Left cardiac atrium (tissue), 4 donors: ENCODE measurements at regions not wholly inside any gene's neighbourhood (a gene's known extent, or its start where the extent isn't known, plus 50 kb on each side); places are given as distances from the start of the nearest gene placed in this dataset.

Experiments
- ATAC-seq, 2 donors: fragments of 200-7000 bp; cut with Tn5 transposase; one replicate each; pipeline ENCODE4 v1.9.1; 2020; ENCODE audit warnings: mild to moderate bottlenecking in 2 of 2, moderate library complexity in 2 of 2
- DNase-seq: peaks from one replicate; pipeline ENCODE4 v3.0.0-alpha.2; 2020
- intact Hi-C, 2 donors: fragments of 100-400 bp; cut with DNase I; formaldehyde crosslinking; loops; one replicate each; pipeline versions ENCODE4 v1.14.1 to v1.15.1; 2022 to 2023
- donor health status: DM: no; HTN: yes; CAD: no.
- donor health status: DM: no; HTN: yes; CAD: no; lungs with severe emphysema.
- donor health status: DM: yes; HTN: yes; CAD: no.
- donor health status: Dilated cardiomyopathy.

- intact Hi-C loops = no loop called here
- ATAC-seq = no peak
- no peak for DNase-seq
These were observed 619.7 kb downstream of the BRD1 start for GRCh38 chr22:49208004-49208402.

DNA sequence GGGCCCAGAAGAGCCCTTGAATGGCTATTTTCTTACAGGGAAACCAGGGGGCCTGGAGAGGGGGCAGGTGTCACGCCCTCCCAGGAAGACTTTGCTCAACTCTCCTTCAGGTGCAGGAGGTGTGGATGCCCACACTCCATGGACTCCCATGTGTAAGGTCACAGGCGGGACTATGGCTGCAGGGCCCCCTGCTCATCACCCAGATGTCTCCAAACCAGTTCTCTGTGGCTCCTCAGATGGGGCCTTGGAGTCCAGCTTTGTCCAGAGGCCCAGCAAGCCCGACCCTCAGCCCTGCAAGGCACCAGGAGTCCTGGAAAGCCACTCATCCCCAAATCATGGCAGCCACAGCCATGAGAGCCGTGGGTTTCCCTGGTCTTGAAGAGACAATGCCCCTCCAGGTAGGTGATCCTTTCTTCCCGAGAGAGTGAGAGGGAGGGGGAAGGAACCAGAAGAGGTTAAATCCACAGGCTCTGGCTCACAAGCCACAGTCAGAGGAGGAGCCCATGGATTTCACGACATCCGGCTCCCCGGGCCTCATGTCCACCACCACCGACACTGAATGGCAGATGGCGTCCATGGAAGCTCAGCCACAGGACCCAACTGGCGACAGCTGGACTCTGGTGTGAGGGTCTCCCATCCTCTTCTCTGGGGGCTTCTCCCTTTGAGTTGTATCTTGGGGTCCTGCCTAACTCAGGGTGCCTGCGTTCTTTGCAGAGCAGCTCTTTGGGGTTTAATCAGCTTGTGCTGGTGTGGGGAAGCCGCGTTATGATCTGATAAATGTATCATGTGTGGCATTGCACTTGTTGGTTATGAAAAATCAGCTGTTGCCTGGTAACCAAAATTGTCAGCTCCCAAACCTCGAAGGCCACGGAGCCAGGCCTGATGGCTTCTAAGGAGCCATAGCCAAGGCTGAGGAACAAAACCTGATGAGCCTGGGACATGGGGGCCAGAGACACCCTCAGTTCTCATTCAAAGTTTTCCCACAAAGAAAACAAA, 620.4 kb downstream of the BRD1 start:
- intact Hi-C loops = no loop called here
- ATAC-seq = no peak
- no peak for DNase-seq

DNA sequence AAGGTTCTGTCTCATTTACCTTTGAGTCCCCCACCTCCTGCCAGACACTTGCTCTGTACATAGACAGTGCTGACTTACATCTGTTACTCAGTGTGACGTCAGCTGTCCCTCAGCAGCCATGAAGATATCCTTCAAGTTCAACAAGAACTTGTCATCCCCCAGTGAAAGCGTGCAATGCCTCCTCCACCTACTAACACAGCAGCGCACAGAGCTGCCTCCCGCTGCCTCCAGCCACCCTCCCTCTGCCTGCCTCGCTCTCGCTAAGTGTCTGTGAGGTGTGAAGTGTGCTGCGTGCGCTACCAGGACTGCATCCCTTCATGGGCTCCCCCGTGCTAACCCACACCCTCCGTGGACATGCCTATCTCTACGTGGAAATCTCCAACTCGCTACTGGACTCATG, 621.4 kb downstream of the BRD1 start:
- intact Hi-C loops = no loop called here
- no peak for DNase-seq
- ATAC-seq = no peak

GRCh38 chr22:49205483-49205800, 622.2 kb downstream of the BRD1 start:
- no peak for DNase-seq
- no peak for ATAC-seq
- intact Hi-C loops = no loop called here

- no peak for ATAC-seq
- no peak for DNase-seq
- intact Hi-C loops = no loop called here
These were observed 622.8 kb downstream of the BRD1 start for GRCh38 chr22:49204599-49205482.

DNA sequence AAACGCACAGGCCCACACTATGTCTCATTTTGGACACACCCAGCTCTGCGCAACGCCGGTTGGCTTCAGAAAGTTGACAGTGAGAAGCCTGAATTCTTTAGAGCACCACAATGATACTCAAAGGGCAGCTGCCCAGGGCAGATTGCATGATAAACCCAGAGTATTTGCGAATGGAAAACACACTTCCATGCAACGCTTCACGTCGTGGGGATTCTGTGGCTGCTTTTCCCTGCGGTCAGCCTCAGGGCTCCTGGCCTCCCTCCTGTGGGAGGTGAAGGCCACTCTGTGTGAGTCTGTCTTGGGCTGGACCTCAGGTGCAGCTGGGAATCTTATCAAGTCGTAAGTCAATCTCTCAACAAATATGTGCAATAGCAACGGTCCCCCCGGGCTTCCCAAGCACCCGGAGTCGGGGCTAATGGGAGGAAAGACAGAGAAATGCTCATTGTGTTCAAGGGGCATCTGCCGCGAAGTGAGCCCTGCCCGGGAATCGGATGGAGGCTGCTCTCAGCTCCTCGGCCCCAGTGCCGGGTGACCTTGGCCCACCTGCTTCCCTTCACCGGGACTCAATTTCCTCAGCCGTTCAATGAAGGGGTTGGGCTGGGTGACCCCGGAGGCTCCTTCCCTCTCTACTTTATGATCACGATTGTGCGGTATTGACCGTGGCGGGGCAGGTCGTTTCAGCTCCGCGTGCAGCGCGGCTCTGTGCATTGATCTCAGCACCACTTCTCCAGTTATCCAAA, 623.6 kb downstream of the BRD1 start:
- intact Hi-C loops = no loop called here
- DNase-seq = no peak
- ATAC-seq = no peak

DNA sequence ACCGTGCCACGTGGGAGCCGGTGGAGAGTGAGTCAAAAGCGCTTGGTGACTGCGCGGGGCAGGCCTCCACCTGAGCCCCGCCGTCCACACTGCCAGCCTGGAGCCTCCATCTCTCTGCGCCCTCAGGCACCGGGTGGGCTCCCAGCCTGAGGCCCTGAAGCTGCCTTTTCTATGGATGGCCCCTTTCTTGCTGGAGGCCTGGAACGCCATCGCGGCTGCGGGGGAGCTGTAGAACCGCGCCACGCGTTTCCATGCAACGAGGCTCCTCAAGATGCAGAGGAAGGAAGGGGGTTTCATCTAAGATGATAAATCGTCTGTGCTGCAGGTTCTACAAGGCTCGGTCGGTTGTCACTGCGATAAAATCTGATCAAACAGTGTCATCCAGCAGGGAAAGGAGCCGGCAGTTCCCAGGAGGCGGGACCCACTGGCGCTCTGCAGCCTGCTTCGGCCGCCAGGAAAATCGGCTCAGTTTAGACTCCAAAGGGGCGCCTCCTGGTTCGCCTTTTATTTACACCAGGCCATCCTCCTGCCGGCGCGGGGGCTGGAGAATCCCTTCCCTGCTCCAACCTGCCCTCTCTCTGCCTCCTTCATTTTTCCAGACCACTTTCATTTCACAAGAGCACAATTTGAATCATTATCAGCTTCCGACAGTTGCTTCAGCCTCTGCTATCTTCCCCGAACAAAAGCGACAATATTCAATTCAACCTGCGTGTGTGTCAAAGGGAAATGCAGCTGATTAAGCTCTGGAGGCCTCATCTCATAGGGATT, 624.4 kb downstream of the BRD1 start:
- intact Hi-C loops = no loop called here
- no peak for ATAC-seq
- DNase-seq = no peak

DNA sequence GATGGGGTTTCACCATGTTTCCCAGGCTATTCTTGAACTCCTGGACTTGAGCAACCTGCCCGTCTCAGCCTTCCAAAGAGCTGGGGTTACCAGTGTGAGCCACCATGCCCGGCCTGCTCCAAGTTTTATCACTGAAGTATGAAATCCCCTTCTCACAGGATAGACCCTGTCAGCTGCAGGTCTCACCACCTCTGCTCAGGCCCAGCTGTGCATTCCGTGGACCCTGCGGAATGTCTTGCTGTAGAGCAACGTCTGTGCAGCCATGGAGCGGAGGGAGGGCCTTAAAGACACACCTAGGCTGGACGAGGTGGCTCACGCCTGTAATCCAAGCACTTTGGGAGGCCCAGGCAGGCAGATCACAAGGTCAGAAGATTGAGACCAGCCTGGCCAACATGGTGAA, 625.4 kb downstream of the BRD1 start:
- intact Hi-C loops = no loop called here
- ATAC-seq = no peak
- no peak for DNase-seq

DNA sequence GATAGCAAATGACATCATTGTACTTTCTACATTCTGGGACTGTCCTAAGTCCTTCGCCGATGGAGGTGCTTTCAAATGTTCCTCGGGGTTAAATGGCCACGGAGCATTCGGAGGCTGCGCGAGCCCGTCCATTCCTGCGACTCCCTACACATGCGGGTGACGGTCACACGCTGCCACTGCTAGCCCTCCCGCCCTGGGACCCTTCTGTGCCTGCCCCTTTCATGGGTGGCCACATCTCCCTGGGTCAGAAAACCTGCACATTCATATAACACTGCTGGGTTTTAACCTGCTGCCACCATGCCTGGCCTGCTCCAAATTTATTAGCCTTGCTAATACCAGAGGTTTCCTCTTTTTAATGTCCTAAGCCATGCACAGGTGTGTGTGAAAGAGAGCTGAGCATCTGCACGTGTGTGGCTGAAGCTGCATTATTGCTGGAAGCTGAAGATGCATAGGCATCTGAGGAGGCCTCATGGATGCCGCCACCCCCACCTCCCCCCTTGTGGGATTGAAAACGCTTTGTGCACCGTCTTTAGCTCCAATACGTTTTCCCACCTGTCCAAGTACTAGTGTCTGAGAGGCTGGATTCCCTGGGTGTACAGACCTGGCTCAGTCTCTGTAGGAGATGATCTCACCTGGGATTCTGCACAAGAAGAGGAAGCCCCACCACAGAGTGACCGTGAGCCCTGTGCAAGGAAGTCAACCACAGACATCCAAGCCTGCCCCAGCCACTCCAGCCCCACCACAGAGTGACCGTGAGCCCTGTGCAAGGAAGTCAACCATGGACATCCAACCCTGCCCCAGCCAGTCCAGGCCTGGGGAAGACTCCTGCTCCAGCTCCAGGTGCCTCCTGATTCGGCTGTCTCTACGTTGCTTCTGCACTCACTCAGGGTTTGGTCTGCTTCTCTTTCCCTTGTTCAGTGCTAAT, 626.4 kb downstream of the BRD1 start:
- DNase-seq (no peak), ATAC-seq (no peak)
- intact Hi-C loops = no loop called here

DNA sequence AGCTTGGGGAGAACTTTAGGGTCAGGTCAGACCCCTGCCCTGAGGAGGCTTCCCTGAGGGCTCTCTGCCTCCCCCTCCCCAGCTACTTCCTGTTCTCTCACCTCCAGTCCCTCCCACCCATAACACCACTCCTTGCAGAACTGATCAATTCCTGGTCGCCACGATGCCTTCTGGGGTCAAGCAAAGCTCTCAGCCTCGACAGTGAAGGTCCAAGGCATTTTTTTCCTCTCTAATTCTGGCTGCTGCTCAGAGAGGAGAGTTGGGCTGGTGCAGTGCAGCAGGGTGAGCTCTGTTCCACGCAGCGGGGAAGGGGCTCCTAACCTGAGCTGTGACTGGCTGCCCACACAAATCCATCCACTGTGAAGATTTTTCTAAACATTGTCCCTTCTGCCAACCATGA, 628.4 kb downstream of the BRD1 start:
- no peak for DNase-seq
- intact Hi-C loops = no loop called here
- ATAC-seq = no peak

GRCh38 chr22:49198705-49199084, 629.0 kb downstream of the BRD1 start:
- ATAC-seq = no peak
- DNase-seq = no peak
- intact Hi-C loops = no loop called here

DNA sequence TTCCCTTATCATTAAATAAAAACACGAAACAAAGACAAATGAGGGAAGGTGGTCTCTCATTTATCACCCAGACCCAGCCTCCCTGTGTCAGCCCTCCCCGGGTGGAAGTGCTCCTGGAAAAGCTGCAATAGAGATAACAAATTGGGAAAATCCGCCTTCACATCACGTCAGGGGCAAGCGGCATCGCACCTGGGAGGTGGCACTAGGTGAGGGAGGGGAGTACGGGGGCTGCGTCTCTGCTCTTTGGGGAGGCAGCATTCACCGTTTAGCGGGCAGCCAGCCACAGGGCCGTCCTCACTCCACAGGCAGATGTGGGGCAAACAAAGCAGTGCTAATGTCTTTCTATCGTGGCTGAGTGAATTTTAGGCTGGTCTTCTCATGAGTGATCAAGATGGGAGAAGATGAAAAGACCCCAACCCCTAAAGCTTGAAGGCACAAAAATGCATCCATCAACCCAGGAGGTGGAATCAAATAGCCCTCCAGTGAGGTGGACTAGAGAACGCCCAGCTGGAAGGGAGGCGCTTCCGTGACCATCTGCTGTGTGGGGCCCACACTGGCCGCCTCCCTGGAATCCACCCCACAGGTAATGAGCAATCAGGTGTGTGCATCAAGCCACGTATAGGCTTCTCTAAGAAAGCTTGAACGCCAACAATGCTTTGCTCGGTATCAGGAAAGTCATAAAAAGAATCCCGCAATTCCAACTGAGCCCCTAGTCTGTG, 629.5 kb downstream of the BRD1 start:
- no peak for DNase-seq
- ATAC-seq = no peak
- intact Hi-C loops = no loop called here

- peak in 1 of 2 donors; percentile 24 for ATAC-seq
- no peak for DNase-seq
- intact Hi-C loops = no loop called here
These were observed 630.2 kb downstream of the BRD1 start for GRCh38 chr22:49197505-49197904.

DNA sequence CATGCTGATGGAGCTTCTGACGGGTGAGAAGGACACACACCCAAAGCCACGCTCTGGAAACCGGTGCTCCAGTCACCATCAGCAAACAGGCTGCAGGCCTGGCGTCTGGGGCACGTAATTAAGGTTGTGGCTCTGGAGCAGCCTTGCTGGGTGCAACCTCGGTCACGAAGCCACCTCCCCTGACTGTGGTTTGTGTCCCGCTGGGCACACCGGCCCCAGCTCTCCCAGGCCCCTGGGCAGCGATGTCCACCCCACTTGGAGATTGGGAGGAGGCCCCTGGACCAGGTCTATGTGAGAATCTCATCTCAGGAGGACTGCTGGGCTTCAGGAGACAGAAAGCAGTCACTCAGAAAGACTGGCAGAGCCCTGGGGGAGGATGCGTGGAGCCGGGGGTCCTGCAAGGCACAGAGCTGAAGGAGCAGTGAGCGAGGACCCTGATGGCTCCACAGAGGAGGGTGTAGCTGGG, 631.6 kb downstream of the BRD1 start:
- DNase-seq (no peak), ATAC-seq (no peak)
- intact Hi-C loops = no loop called here

DNA sequence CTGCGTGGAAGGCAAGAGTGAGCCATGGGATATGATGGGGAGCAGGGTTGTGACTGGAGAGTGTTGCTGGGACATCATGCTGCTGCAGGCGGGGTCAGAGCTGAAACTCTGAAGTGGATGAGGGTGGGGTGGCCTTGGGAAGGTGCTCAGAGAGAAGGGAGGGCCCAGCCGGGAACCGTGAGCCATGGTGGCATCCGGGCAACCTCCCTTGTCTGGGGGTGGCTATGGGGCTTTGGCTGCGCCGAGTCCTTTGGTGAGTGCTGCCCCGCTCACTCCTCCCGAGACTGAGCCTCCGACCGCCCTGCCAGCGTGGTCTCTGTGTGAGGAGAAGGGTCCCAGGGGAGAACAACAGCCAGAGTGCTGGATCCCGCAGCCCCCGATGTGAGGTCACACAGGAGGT, 632.0 kb downstream of the BRD1 start:
- intact Hi-C loops = no loop called here
- DNase-seq (no peak), ATAC-seq (no peak)

DNA sequence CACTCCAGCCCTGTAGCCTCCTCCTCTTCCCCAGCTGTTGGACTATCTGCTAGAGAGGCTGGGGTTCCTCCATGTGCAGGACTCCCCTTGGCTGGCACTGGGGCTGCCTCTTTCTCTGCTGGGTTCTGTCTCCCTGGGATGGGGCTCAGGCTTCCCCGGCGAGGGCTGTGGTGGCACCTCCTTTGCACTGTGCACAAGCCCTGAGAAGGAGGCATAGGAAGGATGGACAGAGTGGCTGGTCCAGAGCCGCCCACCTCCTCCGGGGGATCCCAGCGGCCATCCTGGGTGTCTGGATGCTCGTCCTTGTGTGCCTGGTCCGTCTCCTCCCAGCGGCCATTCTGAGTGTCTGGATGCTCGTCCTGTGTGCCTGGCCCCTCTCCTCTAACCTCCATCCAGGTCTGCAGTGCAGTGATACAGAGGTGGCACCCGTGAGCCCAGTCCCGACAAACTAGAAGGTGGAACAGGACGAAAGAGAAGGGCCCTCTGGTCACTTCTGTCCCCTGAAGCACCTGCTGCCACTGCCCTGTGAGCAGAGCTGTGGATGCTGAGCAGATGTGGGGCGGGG, 633.7 kb downstream of the BRD1 start:
- ATAC-seq (no peak), DNase-seq (no peak)
- intact Hi-C loops = no loop called here

- intact Hi-C loops = no loop called here
- ATAC-seq (peak; percentile 82 to 84), DNase-seq (no peak)
These were observed 634.3 kb downstream of the BRD1 start for GRCh38 chr22:49193348-49193747.
